HG03108 (cell line): ENCODE measurements at regions not wholly inside any gene's neighbourhood (a gene's known extent, or its start where the extent isn't known, plus 50 kb on each side); places are given as distances from the start of the nearest gene placed in this dataset.
"Not testable (repeated sequence)": the region's sequence is repeated elsewhere in the genome, so short reads cannot be mapped to it uniquely, and the experiment has no call there.

Experiments used
- ATAC-seq: cut with Tn5 transposase; IDR thresholded peaks from one replicate; pipeline ENCODE4 v1.9.1; 2021; ENCODE audit warnings: moderate library complexity; ENCODE audit not compliant: unreplicated experiment

- no peak for ATAC-seq
Observed at GRCh38 chr5:18754201-18754600, 1119.9 kb downstream of the TAF11L14 start.

- peak; percentile 62 for ATAC-seq
Observed at GRCh38 chr5:18761801-18762200, 1127.5 kb downstream of the TAF11L14 start.

GRCh38 chr5:18764161-18764560 is 1129.9 kb downstream of the TAF11L14 start:
- ATAC-seq = no peak

GRCh38 chr5:18765304-18765703 is 1131.0 kb downstream of the TAF11L14 start:
- no peak for ATAC-seq

- no peak for ATAC-seq
Observed at GRCh38 chr5:18771097-18771610, 1136.9 kb downstream of the TAF11L14 start.

GRCh38 chr5:18772475-18772874 is 1138.2 kb downstream of the TAF11L14 start:
- no peak for ATAC-seq

GRCh38 chr5:18778225-18778624 is 1144.0 kb downstream of the TAF11L14 start:
- ATAC-seq = no peak

GRCh38 chr5:18789218-18789998 is 1155.1 kb downstream of the TAF11L14 start:
- no peak for ATAC-seq

- no peak for ATAC-seq
Observed at GRCh38 chr5:18792145-18792544, 1157.9 kb downstream of the TAF11L14 start.

- ATAC-seq = no peak
Observed at GRCh38 chr5:18797222-18797621, 1163.0 kb downstream of the TAF11L14 start.

GRCh38 chr5:18798058-18798457 is 1163.8 kb downstream of the TAF11L14 start:
- ATAC-seq = no peak

GRCh38 chr5:18799482-18800128 is 1165.3 kb downstream of the TAF11L14 start:
- no peak for ATAC-seq

GRCh38 chr5:18800293-18801025 is 1166.2 kb downstream of the TAF11L14 start:
- ATAC-seq = no peak

- ATAC-seq = not testable (repeated sequence)
Observed at GRCh38 chr5:18801413-18801812, 1167.2 kb downstream of the TAF11L14 start.

- ATAC-seq = no peak
Observed at GRCh38 chr5:18802336-18802735, 1168.1 kb downstream of the TAF11L14 start.

GRCh38 chr5:18805376-18805775 is 1171.1 kb downstream of the TAF11L14 start:
- ATAC-seq = no peak

- no peak for ATAC-seq
Observed at GRCh38 chr5:18807256-18808149, 1173.2 kb downstream of the TAF11L14 start.

GRCh38 chr5:18811661-18812060 is 1176.3 kb downstream of the CDH18 start:
- ATAC-seq = no peak

GRCh38 chr5:18828351-18828750 is 1159.6 kb downstream of the CDH18 start:
- no peak for ATAC-seq

GRCh38 chr5:18829539-18829938 is 1158.5 kb downstream of the CDH18 start:
- no peak for ATAC-seq

GRCh38 chr5:18850216-18850615 is 1137.8 kb downstream of the CDH18 start:
- no peak for ATAC-seq
